Prostate gland (tissue), 2 donors: ENCODE measurements at regions not wholly inside any gene's neighbourhood (a gene's known extent, or its start where the extent isn't known, plus 50 kb on each side); places are given as distances from the start of the nearest gene placed in this dataset.

Experiments used
- CTCF ChIP-seq, 4 experiments: fragments of 200-600 bp in 2 of 4; fragments of 450-650 bp in 2 of 4; sonication (generic) in 2 of 4; IDR thresholded peaks; 1 replicate in 3 of 4; 2 replicates in 1 of 4; pipeline ENCODE4 v1.5.1; 2016 to 2019; ENCODE audit warnings: antibody characterized with exemption in 4 of 4, mild to moderate bottlenecking in 2 of 4, moderate library complexity in 2 of 4
- POLR2A ChIP-seq: fragments of 450-650 bp; IDR thresholded peaks from one replicate; pipeline ENCODE4 v1.6.1; 2016; ENCODE audit warnings: antibody characterized with exemption, mild to moderate bottlenecking
- POLR2AphosphoS5 ChIP-seq: sonication (generic); formaldehyde crosslinking; IDR thresholded peaks from one replicate; pipeline ENCODE4 v1.6.1; 2017; ENCODE audit warnings: antibody characterized with exemption

- TF ChIP-seq CTCF (IDR thresholded peaks at IDR 0.05) (no peak), POLR2A (no peak), POLR2AphosphoS5 (no peak)
These were observed 109.6 kb upstream of the NGF start for GRCh38 chr1:115447672-115448071.
